ENCODE measurements at regions not wholly inside any gene's neighbourhood (a gene's known extent, or its start where the extent isn't known, plus 50 kb on each side); places are given as distances from the start of the nearest gene placed in this dataset.

DNA sequence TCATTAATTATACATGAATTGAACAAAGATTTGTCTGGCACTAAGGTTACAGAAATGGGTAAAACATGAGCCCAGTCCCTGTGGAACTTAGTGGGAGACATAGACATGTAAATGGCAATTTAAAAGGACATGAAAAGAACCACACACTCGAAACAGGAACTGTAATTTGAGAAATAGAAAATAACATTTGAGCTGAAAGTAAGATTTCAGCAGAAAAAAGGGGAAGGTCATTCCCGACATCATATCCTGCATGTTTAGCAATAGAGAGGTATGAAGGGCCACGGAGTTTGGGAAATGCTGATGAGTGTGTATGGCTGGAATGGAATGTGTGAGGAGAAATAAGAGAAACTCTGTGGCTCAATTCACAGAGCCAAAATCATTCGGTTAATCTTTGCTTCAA, 175.4 kb upstream of the AHR start:
- TF ChIP-seq, protein P1, sequence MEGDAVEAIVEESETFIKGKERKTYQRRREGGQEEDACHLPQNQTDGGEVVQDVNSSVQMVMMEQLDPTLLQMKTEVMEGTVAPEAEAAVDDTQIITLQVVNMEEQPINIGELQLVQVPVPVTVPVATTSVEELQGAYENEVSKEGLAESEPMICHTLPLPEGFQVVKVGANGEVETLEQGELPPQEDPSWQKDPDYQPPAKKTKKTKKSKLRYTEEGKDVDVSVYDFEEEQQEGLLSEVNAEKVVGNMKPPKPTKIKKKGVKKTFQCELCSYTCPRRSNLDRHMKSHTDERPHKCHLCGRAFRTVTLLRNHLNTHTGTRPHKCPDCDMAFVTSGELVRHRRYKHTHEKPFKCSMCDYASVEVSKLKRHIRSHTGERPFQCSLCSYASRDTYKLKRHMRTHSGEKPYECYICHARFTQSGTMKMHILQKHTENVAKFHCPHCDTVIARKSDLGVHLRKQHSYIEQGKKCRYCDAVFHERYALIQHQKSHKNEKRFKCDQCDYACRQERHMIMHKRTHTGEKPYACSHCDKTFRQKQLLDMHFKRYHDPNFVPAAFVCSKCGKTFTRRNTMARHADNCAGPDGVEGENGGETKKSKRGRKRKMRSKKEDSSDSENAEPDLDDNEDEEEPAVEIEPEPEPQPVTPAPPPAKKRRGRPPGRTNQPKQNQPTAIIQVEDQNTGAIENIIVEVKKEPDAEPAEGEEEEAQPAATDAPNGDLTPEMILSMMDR (IDR thresholded peaks at IDR 0.05): no peak
- TF ChIP-seq POLR2A (IDR thresholded peaks at IDR 0.05): no peak
